Lung (tissue), 11 donors: ENCODE measurements at regions not wholly inside any gene's neighbourhood (a gene's known extent, or its start where the extent isn't known, plus 50 kb on each side); places are given as distances from the start of the nearest gene placed in this dataset.
"Not testable (repeated sequence)": the region's sequence is repeated elsewhere in the genome, so short reads cannot be mapped to it uniquely, and the experiment has no call there.

Experiments used
- ATAC-seq: fragments of 200-7000 bp; cut with Tn5 transposase; one replicate; pipeline ENCODE4 v1.9.1; 2020; ENCODE audit warnings: moderate number of reproducible peaks; ENCODE audit not compliant: insufficient read depth, low FRiP score
- DNase-seq, 3 donors: peaks; one replicate each; pipeline ENCODE4 v3.0.0-alpha.2; 2013 to 2017
- H3K27ac ChIP-seq, 2 donors: one replicate each; pipeline ENCODE4 v1.5.1; 2013; ENCODE audit warnings: mild to moderate bottlenecking in 2 of 2, moderate library complexity in 2 of 2, control low read depth in 1 of 2, inconsistent platforms in 1 of 2, low read depth in 1 of 2, low read length in 1 of 2
- H3K27me3 ChIP-seq, 3 donors: one replicate each; pipeline ENCODE4 v1.5.1; 2013; ENCODE audit warnings: low read length in 2 of 3; ENCODE audit not compliant: control insufficient read depth in 3 of 3, insufficient read depth in 3 of 3
- H3K36me3 ChIP-seq, 4 donors: one replicate each; pipeline ENCODE4 v1.5.1; 2013; ENCODE audit warnings: low read length in 4 of 4, mild to moderate bottlenecking in 1 of 4, moderate library complexity in 1 of 4; ENCODE audit not compliant: control insufficient read depth in 4 of 4, insufficient read depth in 4 of 4
- H3K4me1 ChIP-seq, 5 donors: one replicate each; pipeline ENCODE4 v1.5.1; 2013; ENCODE audit warnings: low read length in 5 of 5, mild to moderate bottlenecking in 2 of 5, moderate library complexity in 1 of 5; ENCODE audit not compliant: control insufficient read depth in 5 of 5, insufficient read depth in 5 of 5
- H3K4me3 ChIP-seq: one replicate; pipeline ENCODE4 v1.5.1; 2013; ENCODE audit warnings: mild to moderate bottlenecking, control low read depth, moderate library complexity
- H3K9ac ChIP-seq, 2 donors: one replicate each; pipeline ENCODE4 v1.5.1; 2013; ENCODE audit warnings: low read length in 2 of 2, control low read depth in 1 of 2; ENCODE audit not compliant: insufficient read depth in 1 of 2
- H3K9me3 ChIP-seq, 4 donors: one replicate each; pipeline ENCODE4 v1.5.1; 2013; ENCODE audit warnings: low read length in 3 of 4, mild to moderate bottlenecking in 1 of 4, moderate library complexity in 1 of 4; ENCODE audit not compliant: control insufficient read depth in 4 of 4, insufficient read depth in 3 of 4
- WGBS, 2 donors: extraction: QIAGEN DNeasy Blood & Tissue Kit; methylation state at CpG; one replicate each; pipeline ENCODE4 v1.1.7; 2013; 5-methylcytosine and 5-hydroxymethylcytosine counted together
- TF ChIP-seq, protein P1 (sequence below): IDR thresholded peaks from 2 replicates; pipeline ENCODE4 v1.5.1; 2012; ENCODE audit warnings: mild to moderate bottlenecking; ENCODE audit errors: control extremely low read depth, extremely low read depth
- donor health status: control.
- donor health status: control.
- donor health status: Bipolar disorder and iron deficiency.
- donor health status: healthy.
- donor health status: DM: yes; HTN: yes; CAD: no.

DNA sequence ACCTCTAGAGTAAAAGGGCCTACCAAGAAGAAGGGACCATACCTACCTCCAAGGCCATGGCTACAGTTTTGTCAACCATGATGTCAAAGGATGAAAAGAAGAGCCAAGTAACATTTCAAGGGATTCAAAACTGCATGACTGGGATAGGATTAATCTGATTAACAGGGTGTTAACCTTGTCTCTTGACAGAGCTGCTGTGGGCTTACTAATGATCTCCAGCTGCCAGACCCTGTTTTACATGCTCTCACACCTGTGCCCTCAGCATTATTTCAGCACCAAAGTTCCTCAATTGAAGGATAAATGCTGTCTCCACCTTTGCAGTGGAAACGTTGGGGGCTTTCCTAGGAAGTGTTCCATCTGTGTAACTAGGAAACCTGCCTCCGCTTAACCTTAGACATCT is 78.3 kb downstream of the DMAC1 start:
- Histone ChIP-seq H3K27me3 (no peaks in the 10 kb centered on the region), H3K4me3 (no peak overlapping the region), H3K9ac (no peak overlapping the region), H3K36me3 (no peaks in the 10 kb centered on the region), H3K4me1 (no peaks in the 10 kb centered on the region), H3K9me3 (no peaks in the 10 kb centered on the region), H3K27ac (no peak overlapping the region)
- no peak for ATAC-seq
- TF ChIP-seq, protein P1, sequence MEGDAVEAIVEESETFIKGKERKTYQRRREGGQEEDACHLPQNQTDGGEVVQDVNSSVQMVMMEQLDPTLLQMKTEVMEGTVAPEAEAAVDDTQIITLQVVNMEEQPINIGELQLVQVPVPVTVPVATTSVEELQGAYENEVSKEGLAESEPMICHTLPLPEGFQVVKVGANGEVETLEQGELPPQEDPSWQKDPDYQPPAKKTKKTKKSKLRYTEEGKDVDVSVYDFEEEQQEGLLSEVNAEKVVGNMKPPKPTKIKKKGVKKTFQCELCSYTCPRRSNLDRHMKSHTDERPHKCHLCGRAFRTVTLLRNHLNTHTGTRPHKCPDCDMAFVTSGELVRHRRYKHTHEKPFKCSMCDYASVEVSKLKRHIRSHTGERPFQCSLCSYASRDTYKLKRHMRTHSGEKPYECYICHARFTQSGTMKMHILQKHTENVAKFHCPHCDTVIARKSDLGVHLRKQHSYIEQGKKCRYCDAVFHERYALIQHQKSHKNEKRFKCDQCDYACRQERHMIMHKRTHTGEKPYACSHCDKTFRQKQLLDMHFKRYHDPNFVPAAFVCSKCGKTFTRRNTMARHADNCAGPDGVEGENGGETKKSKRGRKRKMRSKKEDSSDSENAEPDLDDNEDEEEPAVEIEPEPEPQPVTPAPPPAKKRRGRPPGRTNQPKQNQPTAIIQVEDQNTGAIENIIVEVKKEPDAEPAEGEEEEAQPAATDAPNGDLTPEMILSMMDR: no peak
- DNase-seq: no peak
- 79 to 84% methylated on average over 2 of the region's 2 CpGs for WGBS, 2 donors

DNA sequence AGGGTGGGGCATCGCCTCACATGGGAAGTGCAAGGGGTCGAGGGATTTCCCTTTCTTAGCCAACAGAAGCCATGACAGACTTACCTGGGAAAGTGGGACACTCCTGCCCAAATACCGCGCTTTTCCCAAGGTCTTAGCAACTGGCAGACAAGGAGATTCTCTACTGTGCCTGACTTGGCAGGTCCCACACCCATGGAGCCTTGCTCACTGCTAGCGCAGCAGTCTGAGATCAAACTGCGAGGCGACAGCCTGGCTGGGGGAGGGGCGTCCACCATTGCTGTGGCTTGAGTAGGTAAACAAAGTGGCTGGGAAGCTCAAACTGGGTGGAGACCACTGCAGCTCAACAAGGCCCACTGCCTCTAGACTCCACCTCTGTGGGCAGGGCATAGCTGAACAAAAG is 86.5 kb downstream of the DMAC1 start:
- DNase-seq, H3K4me3 ChIP-seq, H3K27ac ChIP-seq, H3K27me3 ChIP-seq, H3K9ac ChIP-seq, H3K4me1 ChIP-seq, H3K9me3 ChIP-seq, ATAC-seq, H3K36me3 ChIP-seq: not testable (repeated sequence)
- WGBS, 2 donors: 91 to 94% methylated on average over 8 of the region's 8 CpGs

DNA sequence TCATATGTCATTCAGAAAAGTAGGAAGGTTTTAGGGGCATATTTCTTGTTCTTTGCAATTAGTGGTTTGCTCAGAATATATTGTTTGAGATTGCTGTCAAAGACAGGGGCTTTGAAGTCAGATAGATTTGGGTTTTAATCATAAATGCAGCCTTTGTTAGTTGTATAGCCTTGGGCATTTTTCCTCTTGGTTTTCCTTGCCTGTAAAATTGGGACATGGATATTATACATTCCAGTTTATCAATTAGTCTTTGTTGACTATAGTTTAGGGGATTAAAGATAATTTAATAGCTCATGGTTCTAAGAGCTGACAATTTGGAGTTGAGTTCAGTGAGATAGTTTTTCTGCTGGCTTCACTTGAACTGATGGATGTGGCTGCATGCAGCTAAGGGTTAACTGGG is 88.9 kb downstream of the DMAC1 start:
- ATAC-seq: no peak
- Histone ChIP-seq H3K27ac (no peak overlapping the region), H3K4me3 (no peak overlapping the region)

DNA sequence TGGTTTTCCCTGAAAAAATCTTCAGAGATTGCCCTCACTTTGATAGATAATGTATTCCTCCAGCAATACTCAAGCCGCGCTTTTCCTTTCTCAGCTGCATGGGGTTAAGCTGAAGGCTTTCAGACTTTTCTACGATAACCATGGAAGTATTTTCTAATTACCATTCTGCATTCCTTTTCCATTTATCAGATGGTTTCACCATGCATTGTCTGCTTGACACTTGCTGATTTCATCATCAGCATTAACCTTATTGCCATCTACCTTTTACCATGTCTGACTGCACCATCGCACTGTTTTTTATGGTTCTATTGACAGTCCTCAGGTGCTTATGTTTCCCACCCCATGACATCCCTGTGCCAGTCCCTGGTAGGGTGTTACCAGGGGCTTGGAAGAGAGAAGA is 91.6 kb downstream of the DMAC1 start:
- H3K4me1 ChIP-seq: no peaks in the 10 kb centered on the region
- H3K27me3 ChIP-seq: no peaks in the 10 kb centered on the region
- TF ChIP-seq, protein P1: no peak
- H3K36me3 ChIP-seq: no peaks in the 10 kb centered on the region
- no peak for DNase-seq
- H3K4me3 ChIP-seq: no peak overlapping the region
- ATAC-seq: no peak
- H3K27ac ChIP-seq: no peak overlapping the region
- no peak overlapping the region for H3K9ac ChIP-seq
- H3K9me3 ChIP-seq: peaks cover 0 to 1% (median 0%) of the 10 kb centered on the region in 4 donors
- 91 to 93% methylated on average over 4 of the region's 4 CpGs for WGBS, 2 donors

More for the DNA sequence above, 88.9 kb downstream of the DMAC1 start:
- TF ChIP-seq, protein P1: no peak
- no peak overlapping the region for H3K9ac ChIP-seq
- no peaks in the 10 kb centered on the region for H3K27me3 ChIP-seq
- no peaks in the 10 kb centered on the region for H3K36me3 ChIP-seq
- H3K4me1 ChIP-seq: no peaks in the 10 kb centered on the region
- H3K9me3 ChIP-seq: peaks cover 0 to 4% (median 0%) of the 10 kb centered on the region in 4 donors
- no peak for DNase-seq
